K562 (cell line): ENCODE measurements at regions not wholly inside any gene's neighbourhood (a gene's known extent, or its start where the extent isn't known, plus 50 kb on each side); places are given as distances from the start of the nearest gene placed in this dataset.

Source experiments
- ATAC-seq: fragments of 200-7000 bp; cut with Tn5 transposase; 3 replicates; pipeline ENCODE4 v1.9.1; 2020; ENCODE audit warnings: moderate library complexity
- BruUV-seq: library from RNA; stranded (reverse); fragments of 400-500 nt; replicated peaks from 2 replicates; lab custom pipeline; 2021; lab: Mats Ljungman, UMichigan
- CTCF ChIA-PET: fragments of 300-600 bp; formaldehyde crosslinking; extraction: SDS; loops from one replicate; lab custom pipeline; 2021; ENCODE audit warnings: low intra/inter-chr PET ratio; lab: Yijun Ruan, JAX
- POLR2A ChIA-PET: fragments of 300-600, 350-650 bp; sonication (Branson Sonifier 250); formaldehyde crosslinking; extraction: SDS; loops from one replicate; lab custom pipeline; 2021; ENCODE audit warnings: antibody characterized with exemption, inconsistent platforms; lab: Yijun Ruan, JAX
- DNase-seq, 4 experiments: peaks; one replicate each; pipeline versions ENCODE4 v3.0.0 to v3.0.0-alpha.2; 2011 to 2018; ENCODE audit warnings: low spot score in 3 of 4, mixed read lengths in 3 of 4; ENCODE audit errors: extremely low read depth in 1 of 4
- FAIRE-seq: peaks from 2 replicates; lab custom pipeline; 2011; peaks lifted over from hg19 to GRCh38; lab: Jason Lieb, UNC
- H2AFZ ChIP-seq: 2 replicates; pipeline ENCODE4 v1.6.0; 2011; ENCODE audit warnings: low read depth, low read length, control low read depth, inconsistent platforms
- H3K27ac ChIP-seq: fragments of 200-600 bp; 3 replicates; pipeline ENCODE4 v1.8.0; 2011; ENCODE audit warnings: low read depth, mild to moderate bottlenecking, control low read depth, inconsistent platforms, low read length, moderate library complexity, mixed read lengths; ENCODE audit errors: extremely low read depth
- H3K27me3 ChIP-seq, 2 experiments: fragments of 300-600 bp in 1 of 2; 2 replicates in 1 of 2; 3 replicates in 1 of 2; pipeline versions ENCODE4 v1.6.0 to v1.8.0; 2011; ENCODE audit warnings: inconsistent platforms in 2 of 2, low read length in 2 of 2, mild to moderate bottlenecking in 1 of 2, mixed read lengths in 1 of 2, moderate library complexity in 1 of 2; ENCODE audit not compliant: control insufficient read depth in 2 of 2, insufficient read depth in 2 of 2
- H3K36me3 ChIP-seq: fragments of 300-600 bp; 3 replicates; pipeline ENCODE4 v1.8.0; 2011; ENCODE audit warnings: mild to moderate bottlenecking, low read length, inconsistent platforms; ENCODE audit not compliant: control insufficient read depth, insufficient read depth
- H3K4me1 ChIP-seq, 2 experiments: fragments of 200-600 bp in 1 of 2; replicated peaks in 1 of 2; 2 replicates in 1 of 2; 3 replicates in 1 of 2; pipeline versions ENCODE4 v1.5.1 to v1.8.0; 2011; ENCODE audit warnings: inconsistent platforms in 2 of 2, low read length in 2 of 2, mild to moderate bottlenecking in 1 of 2, mixed read lengths in 1 of 2, moderate library complexity in 1 of 2; ENCODE audit not compliant: control insufficient read depth in 2 of 2, insufficient read depth in 2 of 2
- H3K4me2 ChIP-seq: 2 replicates; pipeline ENCODE4 v1.6.1; 2011; ENCODE audit warnings: low read length, control low read depth, inconsistent platforms, mixed read lengths; ENCODE audit not compliant: insufficient read depth
- H3K4me3 ChIP-seq: fragments of 200-600 bp; sonication (generic), shearing (Covaris generic); 2 replicates; pipeline ENCODE4 v1.5.1; 2016; ENCODE audit warnings: control low read depth, inconsistent platforms
- H3K79me2 ChIP-seq: fragments of 200-600 bp; 3 replicates; pipeline ENCODE4 v1.8.0; 2011; ENCODE audit warnings: low read length, inconsistent platforms; ENCODE audit not compliant: control insufficient read depth, insufficient read depth
- H3K9ac ChIP-seq, 2 experiments: 2 replicates each; pipeline versions ENCODE4 v1.6.0 to v1.6.1; 2011; ENCODE audit warnings: low read depth in 2 of 2, low read length in 2 of 2, control low read depth in 1 of 2, inconsistent platforms in 1 of 2, mild to moderate bottlenecking in 1 of 2, mixed read lengths in 1 of 2; ENCODE audit not compliant: insufficient read depth in 1 of 2
- H3K9me1 ChIP-seq: one replicate; pipeline ENCODE4 v1.6.0; 2011; ENCODE audit warnings: inconsistent platforms, mild to moderate bottlenecking, low read length, moderate library complexity; ENCODE audit not compliant: control insufficient read depth, insufficient read depth
- H3K9me3 ChIP-seq: replicated peaks from 2 replicates; pipeline ENCODE4 v1.5.1; 2011; ENCODE audit warnings: low read depth, low read length, inconsistent platforms; ENCODE audit not compliant: control insufficient read depth, insufficient read depth
- H4K20me1 ChIP-seq: replicated peaks from 2 replicates; pipeline ENCODE4 v1.6.1; 2011; ENCODE audit warnings: low read length, inconsistent platforms, mixed read lengths; ENCODE audit not compliant: control insufficient read depth, insufficient read depth
- ETV1 ChIP-seq: fragments of 450-650 bp; conservative IDR thresholded peaks from 2 replicates; pipeline ENCODE4 v1.6.1; 2016; ENCODE audit warnings: missing genetic modification characterization, control low read depth, low read depth, missing compliant biosample characterization
- FIP1L1 ChIP-seq: fragments of 200-400 bp; formaldehyde crosslinking; IDR thresholded peaks from 2 replicates; pipeline ENCODE4 v1.6.1; 2018; ENCODE audit warnings: mild to moderate bottlenecking, low read depth, low read length; ENCODE audit not compliant: poor library complexity, severe bottlenecking
- HDAC2 ChIP-seq: fragments of 450-650 bp; IDR thresholded peaks from 2 replicates; pipeline ENCODE4 v1.6.1; 2016; ENCODE audit warnings: mild to moderate bottlenecking
- RBM34 ChIP-seq: fragments of 200-400 bp; formaldehyde crosslinking; IDR thresholded peaks from 2 replicates; pipeline ENCODE4 v1.6.1; 2018; ENCODE audit warnings: low read length, borderline replicate concordance; ENCODE audit not compliant: insufficient read depth
- SAFB2 ChIP-seq: fragments of 200-400 bp; formaldehyde crosslinking; IDR thresholded peaks from 2 replicates; pipeline ENCODE4 v1.6.1; 2018; ENCODE audit warnings: borderline replicate concordance, low read length, low read depth, moderate library complexity; ENCODE audit not compliant: severe bottlenecking
- TCF7 ChIP-seq: sonication (generic); IDR thresholded peaks from 2 replicates; pipeline ENCODE4 v1.6.1; 2016; ENCODE audit warnings: antibody characterized with exemption, borderline replicate concordance
- TEAD4 ChIP-seq, 2 experiments: sonication (generic) in 1 of 2; formaldehyde crosslinking in 1 of 2; IDR thresholded peaks; 2 replicates each; pipeline versions ENCODE4 v1.6.1 to v1.8.0; 2012 to 2022; ENCODE audit warnings: borderline replicate concordance in 1 of 2, inconsistent platforms in 1 of 2, low read length in 1 of 2, mild to moderate bottlenecking in 1 of 2, missing genetic modification reagents in 1 of 2
- ZFP1 ChIP-seq: fragments of 450-650 bp; formaldehyde crosslinking; IDR thresholded peaks from 2 replicates; pipeline ENCODE4 v1.4.0; 2020; ENCODE audit warnings: mild to moderate bottlenecking, mixed read lengths
- WGBS: fragments of 100-300 bp; shearing (Covaris generic); methylation state at CpG from one replicate; pipeline ENCODE4 v1.1.6; 2016; ENCODE audit warnings: low coverage, mixed read lengths; ENCODE audit not compliant: insufficient coverage; ENCODE audit errors: missing lambda C conversion rate; 5-methylcytosine and 5-hydroxymethylcytosine counted together
- in situ Hi-C: fragments of 300-500 bp; cut with MboI; formaldehyde crosslinking; loops from 4 replicates; pipeline ENCODE4 v1.15.0; 2018; ENCODE audit warnings: inconsistent platforms, mixed read lengths
- intact Hi-C: fragments of 100-400 bp; cut with micrococcal nuclease; formaldehyde crosslinking; loops from 2 replicates; pipeline ENCODE4 v1.14.2; 2022
- TF ChIP-seq, protein P1 (sequence below): conservative IDR thresholded peaks from 2 replicates; pipeline ENCODE4 v1.6.1; 2011; ENCODE audit warnings: low read depth, mild to moderate bottlenecking, low read length; ENCODE audit not compliant: control insufficient read depth

DNA sequence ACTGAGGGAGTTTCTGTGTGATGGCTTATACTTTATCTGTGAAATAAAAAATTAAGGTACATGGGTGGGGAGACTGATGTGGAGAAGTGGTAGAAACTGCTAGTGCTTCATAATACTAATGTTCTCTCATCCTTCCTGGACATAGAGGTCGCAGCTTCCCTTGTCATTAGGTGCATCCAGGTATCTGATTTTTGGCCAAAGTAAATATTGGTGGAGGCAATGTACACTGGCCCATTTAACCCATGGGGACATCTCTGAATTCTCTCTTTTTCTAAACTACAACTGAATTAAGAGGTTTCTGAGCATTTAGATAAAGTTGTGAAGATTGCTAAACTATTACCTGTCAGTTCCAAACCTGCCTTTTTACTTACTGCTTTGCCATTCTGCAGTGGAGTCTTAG is 140.9 kb upstream of the CHORDC1 start:
- POLR2A ChIA-PET: no interaction called here
- no peak for FAIRE-seq
- Histone ChIP-seq H3K27me3 (no peaks in the 10 kb centered on the region), H3K4me2 (no peak overlapping the region), H3K79me2 (no peaks in the 10 kb centered on the region), H3K9ac (no peak overlapping the region), H3K9me3 (no peaks in the 10 kb centered on the region), H3K36me3 (no peaks in the 10 kb centered on the region), H3K4me3 (no peak overlapping the region), H3K9me1 (no peaks in the 10 kb centered on the region), H4K20me1 (no peaks in the 10 kb centered on the region), H2AFZ (no peak overlapping the region), H3K4me1 (no peaks in the 10 kb centered on the region), H3K27ac (no peak overlapping the region)
- CTCF ChIA-PET: no interaction called here
- in situ Hi-C loops (no loop called here), intact Hi-C loops (no loop called here)
- TF ChIP-seq, protein P1, sequence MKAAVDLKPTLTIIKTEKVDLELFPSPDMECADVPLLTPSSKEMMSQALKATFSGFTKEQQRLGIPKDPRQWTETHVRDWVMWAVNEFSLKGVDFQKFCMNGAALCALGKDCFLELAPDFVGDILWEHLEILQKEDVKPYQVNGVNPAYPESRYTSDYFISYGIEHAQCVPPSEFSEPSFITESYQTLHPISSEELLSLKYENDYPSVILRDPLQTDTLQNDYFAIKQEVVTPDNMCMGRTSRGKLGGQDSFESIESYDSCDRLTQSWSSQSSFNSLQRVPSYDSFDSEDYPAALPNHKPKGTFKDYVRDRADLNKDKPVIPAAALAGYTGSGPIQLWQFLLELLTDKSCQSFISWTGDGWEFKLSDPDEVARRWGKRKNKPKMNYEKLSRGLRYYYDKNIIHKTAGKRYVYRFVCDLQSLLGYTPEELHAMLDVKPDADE: no peak
- TF ChIP-seq FIP1L1 (no peak), TCF7 (no peak), ETV1 (tag) (no peak), TEAD4 (IDR thresholded peaks at IDR 0.05; ENCODE audit: low read length) (no peak), TEAD4 (CRISPR knock-in tag; IDR thresholded peaks at IDR 0.05; ENCODE audit: borderline replicate concordance) (no peak), SAFB2 (no peak), ZFP1 (no peak), RBM34 (no peak), HDAC2 (no peak)
- no peak for DNase-seq
- no TSS peak for BruUV-seq
- ATAC-seq: no peak
- 0% methylated on average over 1 of the region's 1 CpG for whole genome bisulfite sequencing
